MM.1S (cell line): ENCODE measurements at regions not wholly inside any gene's neighbourhood (a gene's known extent, or its start where the extent isn't known, plus 50 kb on each side); places are given as distances from the start of the nearest gene placed in this dataset.

Source experiments
- DNase-seq: peaks from one replicate; pipeline ENCODE4 v3.0.0-alpha.2; 2015
- H2AFZ ChIP-seq: fragments of 300-600 bp; sonication (generic); 2 replicates; pipeline ENCODE4 v1.6.0; 2016; ENCODE audit warnings: antibody characterized with exemption, low read length
- H3F3A ChIP-seq: fragments of 300-600 bp; sonication (generic); 2 replicates; pipeline ENCODE4 v1.6.1; 2016; ENCODE audit warnings: mild to moderate bottlenecking, antibody characterized with exemption, low read length, moderate library complexity, mixed read lengths; ENCODE audit not compliant: insufficient read depth
- H3K27ac ChIP-seq: fragments of 300-600 bp; sonication (generic); 2 replicates; pipeline ENCODE4 v1.5.1; 2016; ENCODE audit warnings: mild to moderate bottlenecking, low read length
- H3K27me3 ChIP-seq: fragments of 300-600 bp; sonication (generic); replicated peaks from 2 replicates; pipeline ENCODE4 v1.6.0; 2016; ENCODE audit warnings: low read length; ENCODE audit not compliant: insufficient read depth
- H3K36me3 ChIP-seq: fragments of 300-600 bp; sonication (generic); replicated peaks from 2 replicates; pipeline ENCODE4 v1.6.1; 2016; ENCODE audit warnings: mild to moderate bottlenecking, low read length, mixed read lengths; ENCODE audit not compliant: insufficient read depth
- H3K4me1 ChIP-seq: fragments of 300-600 bp; sonication (generic); 2 replicates; pipeline ENCODE4 v1.6.1; 2016; ENCODE audit warnings: low read length, mixed read lengths
- H3K4me2 ChIP-seq: fragments of 300-600 bp; sonication (generic); 2 replicates; pipeline ENCODE4 v1.6.0; 2016; ENCODE audit warnings: low read depth, low read length
- H3K4me3 ChIP-seq: fragments of 300-600 bp; sonication (generic); 2 replicates; pipeline ENCODE4 v1.5.1; 2016; ENCODE audit warnings: low read length, mixed read lengths
- H3K79me2 ChIP-seq: fragments of 300-600 bp; sonication (generic); 2 replicates; pipeline ENCODE4 v1.6.1; 2016; ENCODE audit warnings: mixed run types, low read length, mixed read lengths
- H3K9ac ChIP-seq: fragments of 300-600 bp; sonication (generic); 2 replicates; pipeline ENCODE4 v1.6.1; 2016; ENCODE audit warnings: low read length, mixed read lengths
- H3K9me2 ChIP-seq: fragments of 300-600 bp; sonication (generic); replicated peaks from 2 replicates; pipeline ENCODE4 v1.6.1; 2016; ENCODE audit warnings: mild to moderate bottlenecking, low read length, mixed read lengths; ENCODE audit not compliant: insufficient read depth
- H3K9me3 ChIP-seq: fragments of 300-600 bp; sonication (generic); replicated peaks from 2 replicates; pipeline ENCODE4 v1.6.1; 2016; ENCODE audit warnings: mild to moderate bottlenecking, low read length, mixed read lengths; ENCODE audit not compliant: insufficient read depth
- H4K20me1 ChIP-seq: fragments of 300-600 bp; sonication (generic); 2 replicates; pipeline ENCODE4 v1.6.1; 2016; ENCODE audit warnings: mild to moderate bottlenecking, low read length, moderate library complexity, mixed read lengths; ENCODE audit not compliant: insufficient read depth
- EZH2 ChIP-seq: fragments of 300-600 bp; sonication (generic); optimal IDR thresholded peaks from 2 replicates; pipeline ENCODE3; 2017; ENCODE audit warnings: low read depth, mild to moderate bottlenecking, antibody characterized with exemption, low read length, mixed read lengths
- EZH2phosphoT487 ChIP-seq: fragments of 300-600 bp; sonication (generic); IDR thresholded peaks from 2 replicates; pipeline ENCODE4 v1.6.1; 2018; ENCODE audit warnings: antibody characterized with exemption, low read length
- TF ChIP-seq, protein P1 (sequence below): fragments of 300-600 bp; sonication (generic); IDR thresholded peaks from 2 replicates; pipeline ENCODE4 v1.5.1; 2016; ENCODE audit warnings: antibody characterized with exemption, low read length, mixed read lengths

DNA sequence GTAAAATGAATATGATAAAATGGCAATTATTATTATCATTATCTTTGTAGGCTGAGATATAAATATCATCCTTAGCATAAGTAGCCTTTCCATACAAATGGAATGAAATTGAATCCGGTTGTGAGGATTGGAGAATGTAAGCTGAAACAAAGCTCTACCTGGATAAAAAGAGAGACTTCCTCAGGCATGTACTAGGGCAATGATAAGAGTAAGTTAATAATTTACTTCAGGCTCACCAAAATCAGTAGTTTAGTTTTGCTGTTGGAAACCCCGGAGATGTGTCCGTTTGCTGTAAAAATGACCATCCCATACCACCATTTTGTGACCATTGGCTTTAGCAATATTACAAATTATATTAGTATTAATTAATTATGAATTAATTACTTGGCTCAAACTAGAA is 96.3 kb downstream of the C12orf75 start:
- Histone ChIP-seq H3K4me2 (no peak overlapping the region), H3K79me2 (no peaks in the 10 kb centered on the region), H3K9me3 (no peaks in the 10 kb centered on the region), H4K20me1 (no peaks in the 10 kb centered on the region), H3F3A (no peaks in the 10 kb centered on the region), H3K36me3 (no peaks in the 10 kb centered on the region), H3K27me3 (no peaks in the 10 kb centered on the region), H3K9me2 (no peaks in the 10 kb centered on the region), H3K9ac (no peak overlapping the region), H3K27ac (no peak overlapping the region), H3K4me1 (0 out of 2 replicates have a peak, but pooled peaks cover 9% of the 10 kb centered on the region), H3K4me3 (no peak overlapping the region), H2AFZ (no peak overlapping the region)
- no peak for DNase-seq
- TF ChIP-seq EZH2phosphoT487 (no peak), EZH2 (no peak)
- TF ChIP-seq, protein P1, sequence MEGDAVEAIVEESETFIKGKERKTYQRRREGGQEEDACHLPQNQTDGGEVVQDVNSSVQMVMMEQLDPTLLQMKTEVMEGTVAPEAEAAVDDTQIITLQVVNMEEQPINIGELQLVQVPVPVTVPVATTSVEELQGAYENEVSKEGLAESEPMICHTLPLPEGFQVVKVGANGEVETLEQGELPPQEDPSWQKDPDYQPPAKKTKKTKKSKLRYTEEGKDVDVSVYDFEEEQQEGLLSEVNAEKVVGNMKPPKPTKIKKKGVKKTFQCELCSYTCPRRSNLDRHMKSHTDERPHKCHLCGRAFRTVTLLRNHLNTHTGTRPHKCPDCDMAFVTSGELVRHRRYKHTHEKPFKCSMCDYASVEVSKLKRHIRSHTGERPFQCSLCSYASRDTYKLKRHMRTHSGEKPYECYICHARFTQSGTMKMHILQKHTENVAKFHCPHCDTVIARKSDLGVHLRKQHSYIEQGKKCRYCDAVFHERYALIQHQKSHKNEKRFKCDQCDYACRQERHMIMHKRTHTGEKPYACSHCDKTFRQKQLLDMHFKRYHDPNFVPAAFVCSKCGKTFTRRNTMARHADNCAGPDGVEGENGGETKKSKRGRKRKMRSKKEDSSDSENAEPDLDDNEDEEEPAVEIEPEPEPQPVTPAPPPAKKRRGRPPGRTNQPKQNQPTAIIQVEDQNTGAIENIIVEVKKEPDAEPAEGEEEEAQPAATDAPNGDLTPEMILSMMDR = no peak

DNA sequence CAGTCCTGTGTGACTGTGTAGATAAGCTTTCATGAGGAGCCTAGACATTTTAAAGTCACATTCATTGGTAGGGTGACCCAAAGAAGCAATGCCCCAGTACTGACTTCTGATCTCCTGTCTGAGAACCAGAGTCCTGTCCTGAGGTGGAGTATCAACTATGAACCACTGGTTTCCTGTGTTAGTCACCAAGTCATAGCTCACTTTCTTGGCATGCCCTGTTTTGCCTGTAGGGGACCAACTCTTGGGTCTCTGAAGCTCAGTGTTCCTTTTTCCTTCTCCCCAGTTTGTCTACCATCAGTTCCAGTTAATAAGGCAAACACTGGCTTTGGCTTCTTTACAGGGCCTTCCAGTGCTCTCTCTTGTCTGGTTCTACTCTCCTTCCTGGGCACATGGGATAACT is 97.4 kb downstream of the C12orf75 start:
- Histone ChIP-seq H3K9me2 (no peaks in the 10 kb centered on the region), H3K4me2 (no peak overlapping the region), H3K4me3 (no peak overlapping the region), H4K20me1 (no peaks in the 10 kb centered on the region), H3K79me2 (no peaks in the 10 kb centered on the region), H3K36me3 (no peaks in the 10 kb centered on the region), H3K9me3 (no peaks in the 10 kb centered on the region), H3K27me3 (no peaks in the 10 kb centered on the region), H2AFZ (no peak overlapping the region), H3F3A (no peaks in the 10 kb centered on the region), H3K4me1 (0 out of 2 replicates have a peak, but pooled peaks cover 7% of the 10 kb centered on the region), H3K27ac (no peak overlapping the region), H3K9ac (no peak overlapping the region)
- no peak for DNase-seq
- TF ChIP-seq EZH2phosphoT487 (no peak), EZH2 (no peak)
- TF ChIP-seq, protein P1 = 0 out of 2 replicates have a peak, but pooled peaks have one; percentile 6

DNA sequence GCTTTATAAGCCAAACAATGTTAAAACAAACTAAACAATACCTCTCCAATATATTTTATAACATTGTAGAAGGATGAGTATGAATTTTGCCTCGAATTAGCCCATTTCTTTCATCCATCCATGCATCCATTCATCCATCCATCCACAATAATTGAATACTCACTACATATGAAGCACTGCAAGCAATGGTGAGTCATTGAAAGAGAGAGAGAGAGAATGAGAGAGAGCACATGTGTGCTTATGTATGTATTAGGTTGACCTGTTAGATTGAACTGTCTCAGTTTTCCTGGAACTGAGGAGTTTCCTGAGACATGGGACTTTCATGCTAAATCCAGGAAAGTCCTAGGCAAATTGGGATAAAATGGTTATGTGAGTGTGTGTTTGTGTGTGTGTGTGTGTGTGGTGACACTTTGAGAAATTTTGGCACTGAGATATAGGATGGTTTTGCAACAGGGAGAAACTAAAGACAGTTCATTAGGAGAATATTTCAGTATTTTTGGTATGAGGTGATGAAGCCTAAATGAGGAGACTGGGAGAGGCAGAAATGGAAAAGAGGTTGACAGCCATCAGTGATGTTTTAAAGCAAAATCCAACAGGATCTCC is 98.4 kb downstream of the C12orf75 start:
- H3F3A ChIP-seq = no peaks in the 10 kb centered on the region
- H3K4me1 ChIP-seq = no peaks in the 10 kb centered on the region
- no peak overlapping the region for H3K4me2 ChIP-seq
- H3K27ac ChIP-seq = no peak overlapping the region
- H3K79me2 ChIP-seq = no peaks in the 10 kb centered on the region
- H3K9me2 ChIP-seq = no peaks in the 10 kb centered on the region
- H3K36me3 ChIP-seq = no peaks in the 10 kb centered on the region
- no peak for DNase-seq
- no peak overlapping the region for H2AFZ ChIP-seq
- H3K9me3 ChIP-seq = no peaks in the 10 kb centered on the region
- H4K20me1 ChIP-seq = no peaks in the 10 kb centered on the region
- no peaks in the 10 kb centered on the region for H3K27me3 ChIP-seq
- no peak overlapping the region for H3K4me3 ChIP-seq
- TF ChIP-seq EZH2 (no peak), EZH2phosphoT487 (no peak)
- TF ChIP-seq, protein P1 = no peak
- H3K9ac ChIP-seq = no peak overlapping the region
